Ammon's horn (tissue), 1 donor: ENCODE measurements at regions not wholly inside any gene's neighbourhood (a gene's known extent, or its start where the extent isn't known, plus 50 kb on each side); places are given as distances from the start of the nearest gene placed in this dataset.

Experiments used
- DNase-seq: peaks from one replicate; pipeline ENCODE4 v3.0.0-alpha.2; 2016; ENCODE audit warnings: low spot score

GRCh38 chr2:226620176-226620575, 179.4 kb downstream of the IRS1 start:
- DNase-seq: no peak

GRCh38 chr2:226619707-226620106, 179.9 kb downstream of the IRS1 start:
- DNase-seq: no peak

DNA sequence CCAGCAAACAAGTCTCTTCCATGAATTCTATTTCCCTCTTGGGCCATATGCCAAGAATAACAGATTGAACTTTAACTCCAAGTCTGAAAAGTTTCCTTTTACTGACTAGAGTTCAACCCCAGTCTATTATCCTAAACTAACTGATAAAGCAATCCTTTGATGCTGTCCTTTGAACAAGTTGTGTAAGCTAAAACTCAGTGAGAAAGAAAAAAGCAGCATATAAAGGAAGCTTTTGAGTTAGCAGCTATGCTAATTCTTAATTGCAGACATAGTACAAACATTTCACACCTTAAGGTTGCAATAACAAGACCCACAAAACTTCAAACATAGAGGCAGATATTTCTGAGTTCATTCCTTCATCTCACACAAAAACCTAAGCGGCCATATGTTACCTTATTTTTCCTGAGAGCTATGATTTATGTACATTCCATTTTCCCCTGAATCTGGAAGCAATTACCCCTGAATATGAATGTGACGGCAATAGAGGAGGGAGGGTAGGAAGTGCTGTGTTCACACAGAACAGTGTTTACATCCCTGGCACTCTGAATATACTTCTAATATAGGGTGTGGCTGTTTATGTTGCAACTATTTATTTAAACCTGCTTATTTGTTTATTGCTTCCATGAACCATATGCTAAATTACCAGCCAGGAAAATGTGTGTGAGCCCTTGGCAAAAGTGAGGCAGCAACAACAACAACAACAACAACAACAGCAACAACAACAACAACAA, 180.6 kb downstream of the IRS1 start:
- DNase-seq: no peak

DNA sequence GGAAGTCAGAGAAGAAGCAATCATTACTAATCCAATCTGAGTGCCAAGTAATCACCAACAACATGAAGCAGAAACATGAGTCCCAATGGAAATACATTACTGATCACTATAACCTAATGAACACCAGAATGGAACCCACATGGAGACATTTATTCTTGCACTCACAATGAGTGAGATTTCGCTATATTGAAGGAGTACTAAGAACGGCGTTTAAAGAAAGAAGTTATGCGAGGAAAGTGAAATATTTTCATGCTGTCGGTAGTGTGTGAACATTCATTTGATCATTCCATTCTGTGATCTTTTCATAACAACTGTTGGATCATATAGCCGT, 181.1 kb downstream of the IRS1 start:
- no peak for DNase-seq

GRCh38 chr2:226615891-226616290, 183.7 kb downstream of the IRS1 start:
- no peak for DNase-seq

GRCh38 chr2:226611944-226612318, 187.7 kb downstream of the IRS1 start:
- DNase-seq: no peak

- no peak for DNase-seq
Observed at GRCh38 chr2:226611196-226611943, 188.2 kb downstream of the IRS1 start.

DNA sequence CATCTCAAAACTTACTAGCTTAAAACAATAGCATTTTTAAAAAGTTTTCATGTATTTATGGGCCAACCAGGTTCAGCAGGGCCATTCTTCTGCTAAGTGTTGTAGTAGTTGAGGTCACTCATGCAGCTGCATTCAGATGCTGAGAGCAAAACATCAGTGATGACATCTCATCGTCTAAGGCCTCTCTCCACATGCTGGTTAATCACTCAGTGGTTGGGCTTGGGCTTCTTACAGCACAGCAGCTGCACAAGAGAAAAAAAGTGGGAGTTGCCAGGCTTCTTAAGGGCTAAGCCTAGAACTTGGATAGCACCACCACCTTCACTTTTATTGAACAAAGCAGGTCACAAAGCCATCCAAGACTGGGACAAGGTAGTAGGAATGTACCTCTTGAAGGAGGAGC, 190.3 kb downstream of the IRS1 start:
- no peak for DNase-seq

- no peak for DNase-seq
Observed at GRCh38 chr2:226608451-226608850, 191.2 kb downstream of the IRS1 start.

- DNase-seq: no peak
Observed at GRCh38 chr2:226607379-226607778, 192.2 kb downstream of the IRS1 start.

GRCh38 chr2:226605642-226606041, 194.0 kb downstream of the IRS1 start:
- no peak for DNase-seq

DNA sequence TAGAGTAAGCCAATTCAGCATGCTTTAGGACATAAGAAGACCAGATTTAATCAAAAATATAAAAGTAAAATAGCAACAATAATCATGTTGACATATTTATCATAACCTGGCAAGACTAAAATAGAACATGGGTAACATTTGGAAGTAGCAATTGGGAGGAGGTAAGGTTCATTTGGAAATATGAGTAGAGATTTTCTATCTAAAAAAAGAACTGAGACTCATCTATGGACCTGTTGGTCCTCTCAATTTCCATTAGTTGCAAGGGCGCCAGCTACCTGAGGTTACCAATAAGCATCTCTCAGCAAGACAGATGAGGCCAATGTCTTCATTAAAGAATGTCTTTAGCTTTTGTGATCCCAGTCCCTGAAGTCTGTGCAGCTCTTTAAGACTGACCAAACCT, 196.0 kb downstream of the IRS1 start:
- no peak for DNase-seq

- no peak for DNase-seq
Observed at GRCh38 chr2:226601881-226602662, 197.5 kb downstream of the IRS1 start.

DNA sequence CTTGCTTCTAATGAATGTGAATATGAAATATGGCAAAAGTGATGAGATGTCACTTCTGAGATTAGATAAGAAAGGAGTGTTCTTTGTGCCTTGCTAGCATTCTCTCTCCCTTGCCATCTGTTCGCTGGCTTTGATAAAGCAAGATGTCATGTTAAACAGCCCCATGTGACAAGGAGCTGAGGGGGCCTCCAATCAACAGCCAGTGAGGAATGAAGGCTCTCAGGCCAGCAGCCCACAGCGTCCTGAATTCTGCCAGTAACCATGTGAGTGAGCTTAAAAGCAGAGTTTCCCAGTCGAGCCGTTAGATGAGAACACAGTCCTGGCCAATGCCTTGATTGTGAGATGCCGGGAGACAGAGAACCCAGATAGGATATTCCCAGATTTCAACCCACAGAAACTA, 198.8 kb downstream of the IRS1 start:
- DNase-seq: no peak

GRCh38 chr2:226600184-226600583, 199.4 kb downstream of the IRS1 start:
- no peak for DNase-seq

GRCh38 chr2:226589043-226589442, 210.6 kb downstream of the IRS1 start:
- no peak for DNase-seq

DNA sequence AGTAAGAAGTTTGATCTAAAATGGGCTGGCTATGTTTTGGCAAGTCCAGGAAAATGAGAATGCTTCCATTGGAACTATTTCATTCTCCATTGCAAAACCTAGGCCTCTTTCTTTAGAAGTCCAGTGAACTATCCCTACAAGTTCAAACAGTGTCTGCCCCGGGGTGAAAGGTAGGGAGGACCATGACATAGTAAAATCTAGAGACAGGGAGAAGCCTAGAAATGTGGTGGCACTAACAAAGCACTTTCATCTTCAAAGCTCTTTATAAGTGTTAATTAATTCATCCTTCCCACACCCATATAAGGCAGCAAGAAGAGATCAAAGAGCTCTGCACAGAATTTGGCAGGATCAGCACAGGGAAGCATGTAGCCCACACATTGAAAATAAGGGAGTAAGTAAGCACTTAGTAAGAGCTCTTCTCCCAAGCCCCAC, 214.5 kb downstream of the IRS1 start:
- DNase-seq: no peak

- no peak for DNase-seq
Observed at GRCh38 chr2:226584518-226585055, 215.0 kb downstream of the IRS1 start.

DNA sequence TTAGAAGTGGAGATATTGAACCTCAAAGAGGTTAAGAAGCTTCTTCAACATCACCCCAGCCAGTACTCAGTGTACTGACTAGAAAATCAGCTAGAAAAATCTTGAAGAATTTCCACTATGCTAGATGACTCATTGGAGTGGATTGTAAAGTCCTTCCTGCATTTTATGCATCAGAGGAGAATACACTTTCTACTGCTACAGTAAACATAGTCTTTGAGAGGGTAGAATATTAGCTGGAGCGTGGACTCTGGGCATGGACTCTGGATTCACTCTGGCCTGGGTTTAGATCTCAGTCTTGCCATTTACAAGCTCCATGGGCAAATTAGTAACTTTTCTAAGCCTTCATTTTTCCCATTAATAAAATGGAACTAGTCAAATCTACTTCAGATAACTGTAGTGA, 215.9 kb downstream of the IRS1 start:
- DNase-seq: no peak

GRCh38 chr2:226581661-226582060, 218.0 kb downstream of the IRS1 start:
- no peak for DNase-seq

GRCh38 chr2:226581004-226581403, 218.6 kb downstream of the IRS1 start:
- DNase-seq: no peak

- no peak for DNase-seq
Observed at GRCh38 chr2:226580403-226580802, 219.2 kb downstream of the IRS1 start.

DNA sequence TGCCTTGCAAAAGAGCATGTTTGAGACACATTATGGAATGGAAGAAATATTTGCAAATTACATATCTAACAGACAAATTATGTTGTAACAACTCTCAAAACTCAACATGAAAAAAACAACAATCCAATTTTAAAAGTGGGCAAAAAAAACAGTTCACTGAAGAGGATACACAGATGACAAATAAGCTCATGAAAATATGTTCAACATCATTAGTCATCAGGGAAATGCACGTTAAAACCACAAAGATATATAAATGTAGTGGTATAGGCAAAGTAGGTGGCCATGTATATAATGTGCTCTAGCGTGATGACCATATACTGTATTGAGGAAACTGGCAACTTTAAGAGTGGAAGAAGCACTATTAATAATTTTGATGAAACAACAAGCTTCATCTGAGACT, 220.1 kb downstream of the IRS1 start:
- DNase-seq: no peak
